Mesenchymal stem cell (in vitro differentiated cells and primary cell): ENCODE measurements at regions not wholly inside any gene's neighbourhood (a gene's known extent, or its start where the extent isn't known, plus 50 kb on each side); places are given as distances from the start of the nearest gene placed in this dataset.

Source experiments
- DNase-seq: peaks from one replicate; pipeline ENCODE4 v3.0.0-alpha.2; 2013
- H2AFZ ChIP-seq: one replicate; pipeline ENCODE4 v1.6.1; 2013; ENCODE audit warnings: low read depth, mild to moderate bottlenecking, control low read depth, inconsistent platforms, low read length, moderate library complexity
- H2AK5ac ChIP-seq: 2 replicates; pipeline ENCODE4 v1.6.1; 2013; ENCODE audit warnings: low read length, moderate library complexity, mild to moderate bottlenecking, inconsistent platforms; ENCODE audit not compliant: severe bottlenecking
- H2BK120ac ChIP-seq: one replicate; pipeline ENCODE4 v1.6.1; 2013; ENCODE audit warnings: low read depth, mild to moderate bottlenecking, inconsistent platforms, low read length, moderate library complexity
- H2BK12ac ChIP-seq, 2 experiments: one replicate each; pipeline ENCODE4 v1.6.1; 2013; ENCODE audit warnings: inconsistent platforms in 2 of 2, low read length in 2 of 2, mild to moderate bottlenecking in 2 of 2, moderate library complexity in 2 of 2, control low read depth in 1 of 2
- H2BK15ac ChIP-seq: one replicate; pipeline ENCODE4 v1.6.1; 2013; ENCODE audit warnings: mild to moderate bottlenecking, low read depth, inconsistent platforms; ENCODE audit not compliant: poor library complexity, severe bottlenecking
- H2BK5ac ChIP-seq: 2 replicates; pipeline ENCODE4 v1.6.1; 2013; ENCODE audit warnings: low read depth, mild to moderate bottlenecking, low read length, control low read depth, inconsistent platforms; ENCODE audit not compliant: poor library complexity, severe bottlenecking
- H3K14ac ChIP-seq, 2 experiments: one replicate each; pipeline ENCODE4 v1.6.1; 2013; ENCODE audit warnings: inconsistent platforms in 2 of 2, low read length in 2 of 2, control low read depth in 1 of 2, mild to moderate bottlenecking in 1 of 2, moderate library complexity in 1 of 2
- H3K18ac ChIP-seq, 2 experiments: one replicate each; pipeline ENCODE4 v1.6.1; 2013; ENCODE audit warnings: inconsistent platforms in 2 of 2, low read length in 2 of 2, control low read depth in 1 of 2, low read depth in 1 of 2, mild to moderate bottlenecking in 1 of 2
- H3K23ac ChIP-seq, 2 experiments: one replicate each; pipeline ENCODE4 v1.6.1; 2013; ENCODE audit warnings: inconsistent platforms in 2 of 2, low read length in 2 of 2, mild to moderate bottlenecking in 2 of 2, moderate library complexity in 2 of 2, control low read depth in 1 of 2
- H3K27ac ChIP-seq: 2 replicates; pipeline ENCODE4 v1.5.1; 2013; ENCODE audit warnings: mild to moderate bottlenecking, moderate library complexity, low read length, control low read depth, inconsistent platforms; ENCODE audit not compliant: poor library complexity, severe bottlenecking
- H3K27me3 ChIP-seq, 2 experiments: 2 replicates each; pipeline versions ENCODE4 v1.6.1 to v1.7.0; 2013; ENCODE audit warnings: low read length in 2 of 2, mild to moderate bottlenecking in 2 of 2, moderate library complexity in 2 of 2, control low read depth in 1 of 2, inconsistent platforms in 1 of 2; ENCODE audit not compliant: control insufficient read depth in 1 of 2, insufficient read depth in 1 of 2
- H3K36me3 ChIP-seq, 2 experiments: 2 replicates each; pipeline versions ENCODE4 v1.6.1 to v1.7.0; 2013; ENCODE audit warnings: low read length in 2 of 2, control low read depth in 1 of 2, inconsistent platforms in 1 of 2, low read depth in 1 of 2, mild to moderate bottlenecking in 1 of 2; ENCODE audit not compliant: insufficient read depth in 2 of 2, control insufficient read depth in 1 of 2
- H3K4ac ChIP-seq, 2 experiments: one replicate each; pipeline ENCODE4 v1.6.1; 2013; ENCODE audit warnings: inconsistent platforms in 2 of 2, low read length in 2 of 2, mild to moderate bottlenecking in 2 of 2, moderate library complexity in 2 of 2, control low read depth in 1 of 2, low read depth in 1 of 2
- H3K4me1 ChIP-seq: 2 replicates; pipeline ENCODE4 v1.6.1; 2013; ENCODE audit warnings: low read depth, low read length, control low read depth; ENCODE audit not compliant: control insufficient read depth, insufficient read depth
- H3K4me2 ChIP-seq: 2 replicates; pipeline ENCODE4 v1.6.1; 2013; ENCODE audit warnings: low read length, mild to moderate bottlenecking, inconsistent platforms; ENCODE audit not compliant: poor library complexity, severe bottlenecking
- H3K4me3 ChIP-seq, 2 experiments: 2 replicates each; pipeline versions ENCODE4 v1.5.1 to v1.7.0; 2013; ENCODE audit warnings: low read length in 2 of 2, mild to moderate bottlenecking in 2 of 2, control low read depth in 1 of 2, low read depth in 1 of 2; ENCODE audit not compliant: insufficient read depth in 1 of 2
- H3K79me1 ChIP-seq: replicated peaks from 2 replicates; pipeline ENCODE4 v1.6.1; 2013; ENCODE audit warnings: mild to moderate bottlenecking, control low read depth, low read length, inconsistent platforms; ENCODE audit not compliant: poor library complexity, severe bottlenecking
- H3K9ac ChIP-seq: 2 replicates; pipeline ENCODE4 v1.7.0; 2013; ENCODE audit warnings: mild to moderate bottlenecking, low read length, moderate library complexity
- H3K9me3 ChIP-seq: 2 replicates; pipeline ENCODE4 v1.7.0; 2013; ENCODE audit warnings: mild to moderate bottlenecking, low read length; ENCODE audit not compliant: control insufficient read depth
- H4K8ac ChIP-seq: one replicate; pipeline ENCODE4 v1.6.1; 2013; ENCODE audit warnings: inconsistent platforms, mild to moderate bottlenecking, low read length, moderate library complexity
- H4K91ac ChIP-seq: one replicate; pipeline ENCODE4 v1.6.1; 2013; ENCODE audit warnings: mild to moderate bottlenecking, low read length, inconsistent platforms
- WGBS: methylation state at CpG from one replicate; pipeline ENCODE4 v1.1.7; 2013; ENCODE audit warnings: mixed read lengths; 5-methylcytosine and 5-hydroxymethylcytosine counted together

DNA sequence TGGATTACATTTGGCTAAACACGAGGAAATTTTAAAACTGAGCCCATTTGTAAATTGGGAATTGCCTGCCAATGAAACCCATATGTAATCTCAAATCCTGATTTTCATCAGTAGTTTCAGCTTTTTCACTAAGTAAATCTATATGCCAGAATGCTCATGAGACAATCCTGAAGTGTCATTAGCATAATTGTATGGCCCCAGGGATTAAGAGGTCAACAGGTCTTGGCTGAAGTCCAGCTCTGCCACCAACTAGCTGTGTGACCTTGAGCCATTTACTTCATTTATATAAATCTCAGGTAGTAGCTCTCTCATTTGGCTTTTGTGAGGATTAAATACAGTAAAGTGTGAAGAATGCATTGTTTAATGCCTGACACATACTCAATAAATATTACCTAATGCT is 320.5 kb upstream of the EMCN start:
- H3K18ac ChIP-seq = no peak overlapping the region
- 100% methylated on average over 1 of the region's 1 CpG for WGBS

GRCh38 chr4:100836929-100837328 is 319.1 kb upstream of the EMCN start:
- Histone ChIP-seq H2BK120ac (no peak overlapping the region), H4K8ac (no peak overlapping the region), H4K91ac (no peak overlapping the region), H3K4me1 (no peaks in the 10 kb centered on the region), H3K18ac (no peak overlapping the region), H3K27me3 (no peaks in the 10 kb centered on the region), H3K9me3 (no peaks in the 10 kb centered on the region), H3K4me3 (no peak overlapping the region), H3K4ac (no peak overlapping the region), H3K4me2 (no peak overlapping the region), H3K23ac (no peak overlapping the region), H3K79me1 (no peaks in the 10 kb centered on the region), H3K36me3 (no peaks in the 10 kb centered on the region), H3K14ac (no peak overlapping the region), H2AK5ac (no peak overlapping the region), H3K27ac (no peak overlapping the region), H2AFZ (no peak overlapping the region), H2BK15ac (no peak overlapping the region), H2BK5ac (no peak overlapping the region), H3K9ac (no peak overlapping the region), H2BK12ac (no peak overlapping the region)
- no peak for DNase-seq
- 63% methylated on average over 1 of the region's 1 CpG for WGBS

More for the DNA sequence above, 320.5 kb upstream of the EMCN start:
- Histone ChIP-seq H3K9ac (no peak overlapping the region), H3K14ac (no peak overlapping the region), H3K36me3 (no peaks in the 10 kb centered on the region), H3K79me1 (no peaks in the 10 kb centered on the region), H3K27ac (no peak overlapping the region), H3K23ac (no peak overlapping the region), H3K4me1 (no peaks in the 10 kb centered on the region), H2AK5ac (no peak overlapping the region), H2AFZ (no peak overlapping the region), H2BK12ac (no peak overlapping the region), H2BK5ac (no peak overlapping the region), H3K4me3 (no peak overlapping the region), H2BK15ac (no peak overlapping the region), H3K27me3 (no peaks in the 10 kb centered on the region), H3K4me2 (no peak overlapping the region), H4K8ac (no peak overlapping the region), H2BK120ac (no peak overlapping the region), H4K91ac (no peak overlapping the region), H3K9me3 (no peaks in the 10 kb centered on the region), H3K4ac (no peak overlapping the region)
- DNase-seq = no peak

DNA sequence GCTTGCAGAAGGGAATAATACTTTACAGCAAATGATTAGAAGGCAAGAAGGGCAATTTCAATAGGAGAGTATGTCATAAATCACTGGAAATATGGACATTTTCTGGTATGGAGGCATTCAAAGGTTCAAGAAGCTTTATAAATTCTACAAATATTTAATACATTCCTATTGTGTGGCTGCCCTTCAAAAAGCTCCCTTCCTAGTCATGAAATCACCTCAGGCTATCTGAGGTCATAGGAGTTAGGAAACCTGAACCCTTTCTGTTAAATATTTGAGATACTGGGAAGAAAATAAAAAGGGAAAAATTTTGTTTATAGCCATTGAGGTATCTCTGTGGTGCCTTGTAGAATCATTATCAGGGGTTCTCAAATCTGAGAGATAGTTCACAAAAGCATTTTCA is 316.8 kb upstream of the EMCN start:
- Histone ChIP-seq H3K79me1 (no peaks in the 10 kb centered on the region), H3K14ac (no peak overlapping the region), H2AFZ (no peak overlapping the region), H3K27me3 (no peaks in the 10 kb centered on the region), H3K9me3 (no peaks in the 10 kb centered on the region), H2BK15ac (no peak overlapping the region), H2BK120ac (no peak overlapping the region), H3K18ac (no peak overlapping the region), H2BK5ac (no peak overlapping the region), H3K23ac (no peak overlapping the region), H4K91ac (no peak overlapping the region), H3K27ac (no peak overlapping the region), H4K8ac (no peak overlapping the region), H2AK5ac (no peak overlapping the region), H3K4me2 (no peak overlapping the region), H3K36me3 (no peaks in the 10 kb centered on the region), H3K4ac (no peak overlapping the region), H3K9ac (no peak overlapping the region), H3K4me3 (no peak overlapping the region), H2BK12ac (no peak overlapping the region), H3K4me1 (no peaks in the 10 kb centered on the region)
- DNase-seq = no peak

GRCh38 chr4:100833906-100834305 is 316.1 kb upstream of the EMCN start:
- WGBS = 100% methylated on average over 1 of the region's 1 CpG
- Histone ChIP-seq H3K79me1 (no peaks in the 10 kb centered on the region), H3K4ac (no peak overlapping the region), H4K8ac (no peak overlapping the region), H2BK15ac (no peak overlapping the region), H3K9ac (no peak overlapping the region), H4K91ac (no peak overlapping the region), H2BK120ac (no peak overlapping the region), H3K27ac (no peak overlapping the region), H2AK5ac (no peak overlapping the region), H2BK12ac (no peak overlapping the region), H3K14ac (no peak overlapping the region), H3K4me3 (no peak overlapping the region), H3K27me3 (no peaks in the 10 kb centered on the region), H3K4me1 (no peaks in the 10 kb centered on the region), H3K23ac (no peak overlapping the region), H3K9me3 (no peaks in the 10 kb centered on the region), H3K4me2 (no peak overlapping the region), H3K36me3 (no peaks in the 10 kb centered on the region), H2AFZ (no peak overlapping the region), H3K18ac (no peak overlapping the region), H2BK5ac (no peak overlapping the region)
- no peak for DNase-seq
